Liver (tissue), 3 donors: ENCODE measurements at regions not wholly inside any gene's neighbourhood (a gene's known extent, or its start where the extent isn't known, plus 50 kb on each side); places are given as distances from the start of the nearest gene placed in this dataset.

Experiments used
- ATF3 ChIP-seq: IDR thresholded peaks from 2 replicates; pipeline ENCODE4 v1.6.1; 2016; ENCODE audit warnings: antibody characterized with exemption
- CTCF ChIP-seq: fragments of 150-350 bp; IDR thresholded peaks from 2 replicates; pipeline ENCODE4 v1.5.1; 2017; ENCODE audit warnings: improper control_type of control experiment, low read depth, low read length; ENCODE audit not compliant: missing input control
- GABPA ChIP-seq, 2 donors: IDR thresholded peaks in 1 of 2; conservative IDR thresholded peaks in 1 of 2; 2 replicates each; pipeline ENCODE4 v1.6.1; 2016; ENCODE audit warnings: antibody characterized with exemption in 2 of 2, mild to moderate bottlenecking in 1 of 2, moderate library complexity in 1 of 2
- JUND ChIP-seq, 2 donors: IDR thresholded peaks; 2 replicates each; pipeline ENCODE4 v1.6.1; 2016; ENCODE audit warnings: antibody characterized with exemption in 2 of 2
- REST ChIP-seq: IDR thresholded peaks from 2 replicates; pipeline ENCODE4 v1.6.1; 2016; ENCODE audit warnings: antibody characterized with exemption, mild to moderate bottlenecking
- SP1 ChIP-seq: IDR thresholded peaks from 2 replicates; pipeline ENCODE4 v1.6.1; 2018; ENCODE audit warnings: antibody characterized with exemption, mild to moderate bottlenecking
- TAF1 ChIP-seq: conservative IDR thresholded peaks from 2 replicates; pipeline ENCODE4 v1.6.1; 2016; ENCODE audit warnings: antibody characterized with exemption, mild to moderate bottlenecking
- YY1 ChIP-seq: IDR thresholded peaks from 2 replicates; pipeline ENCODE4 v1.6.1; 2016; ENCODE audit warnings: antibody characterized with exemption, mild to moderate bottlenecking
- donor health status: healthy.
- donor health status: healthy.

- no peak for TF ChIP-seq CTCF
- TF ChIP-seq JUND (IDR thresholded peaks at IDR 0.05), result no peak
- TF ChIP-seq ATF3, result no peak
- no peak for TF ChIP-seq YY1
- TF ChIP-seq TAF1, result no peak
- no peak for TF ChIP-seq REST
- TF ChIP-seq SP1, result no peak
- TF ChIP-seq GABPA (IDR thresholded peaks at IDR 0.05 in 1 of 2, conservative IDR thresholded peaks at IDR 0.05 in 1 of 2), result no peak
Measured at GRCh38 chr18:22697561-22697960, 235.6 kb upstream of the RBBP8 start.
